ENCODE measurements at regions not wholly inside any gene's neighbourhood (a gene's known extent, or its start where the extent isn't known, plus 50 kb on each side); places are given as distances from the start of the nearest gene placed in this dataset.

DNA sequence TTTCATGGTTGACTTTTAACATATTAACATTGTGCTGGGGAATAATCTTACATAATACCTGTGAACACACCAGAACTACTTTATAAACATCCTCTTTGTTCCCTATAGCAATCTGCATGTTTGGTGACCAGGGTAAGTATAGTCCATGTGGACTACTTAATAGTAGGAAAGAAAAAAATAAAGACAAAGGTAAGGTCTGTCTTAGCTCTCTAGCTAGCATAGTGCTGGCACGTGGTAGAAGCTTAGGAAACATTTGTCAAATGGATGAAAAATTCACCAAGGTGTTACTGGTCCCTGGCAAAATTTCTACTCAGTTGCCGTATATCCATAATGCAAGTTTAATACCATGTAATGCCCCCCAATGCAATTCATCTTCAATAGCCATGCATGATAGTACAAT, 78.6 kb upstream of the ABCA1 start:
- Histone ChIP-seq H3K27me3 (ENCODE audit: insufficient read depth) (no peaks in the 10 kb centered on the region), H3F3A (replicated peaks; ENCODE audit: low read depth) (no peaks in the 10 kb centered on the region), H2AFZ (no peak overlapping the region), H3K4me2 (no peak overlapping the region), H3K4me3 (no peak overlapping the region), H3K79me2 (replicated peaks; ENCODE audit: insufficient read depth) (no peaks in the 10 kb centered on the region), H4K20me1 (replicated peaks; ENCODE audit: insufficient read depth) (no peaks in the 10 kb centered on the region), H3K4me1 (ENCODE audit: insufficient read depth) (no peaks in the 10 kb centered on the region), H3K9me2 (ENCODE audit: insufficient read depth) (peaks cover 4% of the 10 kb centered on the region; the same call in 1 of the 2 replicates), H3K27ac (ENCODE audit: low read depth) (no peak overlapping the region), H3K36me3 (ENCODE audit: insufficient read depth) (no peaks in the 10 kb centered on the region)
- TF ChIP-seq NANOG (IDR thresholded peaks at IDR 0.05; ENCODE audit: borderline replicate concordance) (no peak), REST (IDR thresholded peaks at IDR 0.05; ENCODE audit: unreplicated experiment) (no peak), JUNB (IDR thresholded peaks at IDR 0.05; ENCODE audit: unreplicated experiment) (no peak)
- H3K4me3 Mint-ChIP-seq, result no peak overlapping the region
- no peaks in the 10 kb centered on the region for H3K9me3 Mint-ChIP-seq
- DNase-seq (ENCODE audit: low spot score), result no peak
- no peak overlapping the region for H3K27ac Mint-ChIP-seq
- no peaks in the 10 kb centered on the region for H3K36me3 Mint-ChIP-seq (ENCODE audit: low read depth)
- ATAC-seq, result no peak
- peaks cover 4% of the 10 kb centered on the region; the same call in 2 of the 3 replicates for H3K4me1 Mint-ChIP-seq
- no peaks in the 10 kb centered on the region for H3K27me3 Mint-ChIP-seq (ENCODE audit: insufficient read depth, low read depth, poor library complexity)

GRCh38 chr9:105007143-105007542, 79.2 kb upstream of the ABCA1 start:
- Histone ChIP-seq H3K27me3 (ENCODE audit: insufficient read depth) (no peaks in the 10 kb centered on the region), H3F3A (replicated peaks; ENCODE audit: low read depth) (no peaks in the 10 kb centered on the region), H3K79me2 (replicated peaks; ENCODE audit: insufficient read depth) (no peaks in the 10 kb centered on the region), H3K36me3 (ENCODE audit: insufficient read depth) (no peaks in the 10 kb centered on the region), H4K20me1 (replicated peaks; ENCODE audit: insufficient read depth) (no peaks in the 10 kb centered on the region), H3K4me1 (ENCODE audit: insufficient read depth) (no peaks in the 10 kb centered on the region), H3K4me3 (no peak overlapping the region), H2AFZ (no peak overlapping the region), H3K4me2 (no peak overlapping the region), H3K9me2 (ENCODE audit: insufficient read depth) (peaks cover 4% of the 10 kb centered on the region; the same call in 1 of the 2 replicates), H3K27ac (ENCODE audit: low read depth) (no peak overlapping the region)
- Mint-ChIP-seq H3K36me3 (ENCODE audit: low read depth) (no peaks in the 10 kb centered on the region), H3K4me1 (peaks cover 4% of the 10 kb centered on the region; the same call in 2 of the 3 replicates), H3K9me3 (no peaks in the 10 kb centered on the region), H3K27ac (peak overlapping the region; percentile 31; the same call in 1 of the 2 replicates), H3K27me3 (ENCODE audit: insufficient read depth, low read depth, poor library complexity) (no peaks in the 10 kb centered on the region), H3K4me3 (no peak overlapping the region)
- DNase-seq (ENCODE audit: low spot score) (no peak), ATAC-seq (no peak)
- TF ChIP-seq POLR2AphosphoS5 (IDR thresholded peaks at IDR 0.05; ENCODE audit: low read depth), result no peak
- no peak for TF ChIP-seq CREB1 (CRISPR knock-in tag; IDR thresholded peaks at IDR 0.05; ENCODE audit: low read depth)
- no peak for TF ChIP-seq CTCF (conservative IDR thresholded peaks at IDR 0.05; ENCODE audit: low read depth in 2 of 2)
- TF ChIP-seq, protein P1, sequence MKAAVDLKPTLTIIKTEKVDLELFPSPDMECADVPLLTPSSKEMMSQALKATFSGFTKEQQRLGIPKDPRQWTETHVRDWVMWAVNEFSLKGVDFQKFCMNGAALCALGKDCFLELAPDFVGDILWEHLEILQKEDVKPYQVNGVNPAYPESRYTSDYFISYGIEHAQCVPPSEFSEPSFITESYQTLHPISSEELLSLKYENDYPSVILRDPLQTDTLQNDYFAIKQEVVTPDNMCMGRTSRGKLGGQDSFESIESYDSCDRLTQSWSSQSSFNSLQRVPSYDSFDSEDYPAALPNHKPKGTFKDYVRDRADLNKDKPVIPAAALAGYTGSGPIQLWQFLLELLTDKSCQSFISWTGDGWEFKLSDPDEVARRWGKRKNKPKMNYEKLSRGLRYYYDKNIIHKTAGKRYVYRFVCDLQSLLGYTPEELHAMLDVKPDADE (IDR thresholded peaks at IDR 0.05), result no peak
- TF ChIP-seq EZH2phosphoT487 (IDR thresholded peaks at IDR 0.05; ENCODE audit: unreplicated experiment), result no peak
- TF ChIP-seq STAT1 (IDR thresholded peaks at IDR 0.05; ENCODE audit: unreplicated experiment), result no peak
- TF ChIP-seq ZNF331 (CRISPR knock-in tag; IDR thresholded peaks at IDR 0.05; ENCODE audit: low read depth), result no peak
